ENCODE measurements at regions not wholly inside any gene's neighbourhood (a gene's known extent, or its start where the extent isn't known, plus 50 kb on each side); places are given as distances from the start of the nearest gene placed in this dataset.

- DNase-seq = no peak
- Mint-ChIP-seq H3K4me1 (no peaks in the 10 kb centered on the region), H3K36me3 (ENCODE audit: low read depth) (no peaks in the 10 kb centered on the region), H3K27ac (no peak overlapping the region), H3K9me3 (ENCODE audit: low read depth) (no peaks in the 10 kb centered on the region), H3K27me3 (peaks cover 10% of the 10 kb centered on the region), H3K4me3 (no peak overlapping the region)
- no peak for ATAC-seq
- intact Hi-C loops (cut with DNase I, micrococcal nuclease) = no loop called here
- CTCF ChIA-PET = no interaction called here
- POLR2A ChIA-PET = no interaction called here
These were observed 108.8 kb downstream of the SQOR start for GRCh38 chr15:45743426-45744235.

- Mint-ChIP-seq H3K4me3 (no peak overlapping the region), H3K36me3 (ENCODE audit: low read depth) (no peaks in the 10 kb centered on the region), H3K27me3 (peaks cover 15% of the 10 kb centered on the region), H3K9me3 (ENCODE audit: low read depth) (no peaks in the 10 kb centered on the region), H3K4me1 (no peaks in the 10 kb centered on the region), H3K27ac (no peak overlapping the region)
- ChIA-PET POLR2A (no interaction called here), CTCF (no interaction called here)
- intact Hi-C loops (cut with DNase I, micrococcal nuclease) = no loop called here
- ATAC-seq (no peak), DNase-seq (no peak)
These were observed 109.4 kb downstream of the SQOR start for GRCh38 chr15:45744236-45744589.

- no peaks in the 10 kb centered on the region for H3K36me3 Mint-ChIP-seq (ENCODE audit: low read depth)
- H3K4me3 Mint-ChIP-seq = no peak overlapping the region
- H3K9me3 Mint-ChIP-seq (ENCODE audit: low read depth) = no peaks in the 10 kb centered on the region
- CTCF ChIA-PET = interaction anchor here (0.8 kb wide), 1 partner anchor 45 kb away, joined by 4 read pairs; no protein-coding TSS in a partner anchor
- DNase-seq (no peak), ATAC-seq (no peak)
- H3K27ac Mint-ChIP-seq = no peak overlapping the region
- H3K27me3 Mint-ChIP-seq = peaks cover 16% of the 10 kb centered on the region
- POLR2A ChIA-PET = no interaction called here
- intact Hi-C loops (cut with DNase I, micrococcal nuclease) = no loop called here
- no peaks in the 10 kb centered on the region for H3K4me1 Mint-ChIP-seq
These were observed 112.6 kb downstream of the SQOR start for GRCh38 chr15:45747426-45747825.

- Mint-ChIP-seq H3K4me1 (no peaks in the 10 kb centered on the region), H3K27me3 (peaks cover 17% of the 10 kb centered on the region), H3K27ac (no peak overlapping the region), H3K36me3 (ENCODE audit: low read depth) (no peaks in the 10 kb centered on the region), H3K4me3 (no peak overlapping the region), H3K9me3 (ENCODE audit: low read depth) (no peaks in the 10 kb centered on the region)
- no peak for DNase-seq
- ChIA-PET POLR2A (no interaction called here), CTCF (no interaction called here)
- no peak for ATAC-seq
- intact Hi-C loops (cut with DNase I, micrococcal nuclease) = no loop called here
These were observed 116.8 kb downstream of the SQOR start for GRCh38 chr15:45751629-45752028.

GRCh38 chr15:45759936-45760335 is 125.1 kb downstream of the SQOR start:
- ChIA-PET POLR2A (no interaction called here), CTCF (interaction anchor here (1.0 kb wide), 1 partner anchor 36 kb away, joined by 3 read pairs; no protein-coding TSS in a partner anchor)
- no peak overlapping the region for H3K27ac Mint-ChIP-seq
- DNase-seq = no peak
- peaks cover 34% of the 10 kb centered on the region for H3K27me3 Mint-ChIP-seq
- intact Hi-C loops (cut with DNase I, micrococcal nuclease) = no loop called here
- H3K4me1 Mint-ChIP-seq = no peaks in the 10 kb centered on the region
- H3K9me3 Mint-ChIP-seq (ENCODE audit: low read depth) = no peaks in the 10 kb centered on the region
- no peaks in the 10 kb centered on the region for H3K36me3 Mint-ChIP-seq (ENCODE audit: low read depth)
- no peak overlapping the region for H3K4me3 Mint-ChIP-seq
- no peak for ATAC-seq

- ChIA-PET CTCF (no interaction called here), POLR2A (no interaction called here)
- no peaks in the 10 kb centered on the region for H3K36me3 Mint-ChIP-seq (ENCODE audit: low read depth)
- H3K4me1 Mint-ChIP-seq = no peaks in the 10 kb centered on the region
- ATAC-seq (no peak), DNase-seq (no peak)
- peaks cover 23% of the 10 kb centered on the region for H3K27me3 Mint-ChIP-seq
- no peak overlapping the region for H3K4me3 Mint-ChIP-seq
- intact Hi-C loops (cut with DNase I, micrococcal nuclease) = no loop called here
- H3K9me3 Mint-ChIP-seq (ENCODE audit: low read depth) = no peaks in the 10 kb centered on the region
- H3K27ac Mint-ChIP-seq = no peak overlapping the region
These were observed 127.9 kb downstream of the SQOR start for GRCh38 chr15:45762726-45763125.

- Mint-ChIP-seq H3K27ac (no peak overlapping the region), H3K4me3 (no peak overlapping the region), H3K9me3 (ENCODE audit: low read depth) (no peaks in the 10 kb centered on the region), H3K27me3 (peaks cover 23% of the 10 kb centered on the region), H3K4me1 (no peaks in the 10 kb centered on the region), H3K36me3 (ENCODE audit: low read depth) (no peaks in the 10 kb centered on the region)
- no peak for ATAC-seq
- DNase-seq = no peak
- intact Hi-C loops (cut with DNase I, micrococcal nuclease) = no loop called here
- ChIA-PET POLR2A (no interaction called here), CTCF (no interaction called here)
These were observed 128.5 kb downstream of the SQOR start for GRCh38 chr15:45763170-45763869.

- ChIA-PET CTCF (no interaction called here), POLR2A (no interaction called here)
- H3K9me3 Mint-ChIP-seq (ENCODE audit: low read depth) = no peaks in the 10 kb centered on the region
- H3K27ac Mint-ChIP-seq = no peak overlapping the region
- H3K4me3 Mint-ChIP-seq = no peak overlapping the region
- no peaks in the 10 kb centered on the region for H3K4me1 Mint-ChIP-seq
- peaks cover 4% of the 10 kb centered on the region for H3K27me3 Mint-ChIP-seq
- no peak for DNase-seq
- intact Hi-C loops (cut with DNase I, micrococcal nuclease) = no loop called here
- no peak for ATAC-seq
- H3K36me3 Mint-ChIP-seq (ENCODE audit: low read depth) = no peaks in the 10 kb centered on the region
These were observed 138.3 kb downstream of the SQOR start for GRCh38 chr15:45773149-45773548.

GRCh38 chr15:45776772-45777171 is 141.9 kb downstream of the SQOR start:
- Mint-ChIP-seq H3K36me3 (ENCODE audit: low read depth) (no peaks in the 10 kb centered on the region), H3K4me3 (no peak overlapping the region), H3K4me1 (no peaks in the 10 kb centered on the region), H3K9me3 (ENCODE audit: low read depth) (no peaks in the 10 kb centered on the region), H3K27me3 (peaks cover 4% of the 10 kb centered on the region), H3K27ac (no peak overlapping the region)
- intact Hi-C loops (cut with DNase I, micrococcal nuclease) = no loop called here
- ATAC-seq (no peak), DNase-seq (no peak)
- ChIA-PET CTCF (no interaction called here), POLR2A (no interaction called here)

- no peak overlapping the region for H3K4me3 Mint-ChIP-seq
- no peaks in the 10 kb centered on the region for H3K36me3 Mint-ChIP-seq (ENCODE audit: low read depth)
- no peak for ATAC-seq
- H3K27me3 Mint-ChIP-seq = peaks cover 6% of the 10 kb centered on the region
- DNase-seq = no peak
- no peaks in the 10 kb centered on the region for H3K4me1 Mint-ChIP-seq
- intact Hi-C loops (cut with DNase I, micrococcal nuclease) = no loop called here
- H3K9me3 Mint-ChIP-seq (ENCODE audit: low read depth) = no peaks in the 10 kb centered on the region
- ChIA-PET CTCF (interaction anchor here (0.6 to 1.8 kb wide), 4 partner anchors 10 to 312 kb away, joined by 3 to 7 read pairs (median 3); no protein-coding TSS in a partner anchor), POLR2A (no interaction called here)
- H3K27ac Mint-ChIP-seq = no peak overlapping the region
These were observed 143.0 kb downstream of the SQOR start for GRCh38 chr15:45777781-45778180.

- no peaks in the 10 kb centered on the region for H3K36me3 Mint-ChIP-seq (ENCODE audit: low read depth)
- ATAC-seq (no peak), DNase-seq (no peak)
- no peak overlapping the region for H3K4me3 Mint-ChIP-seq
- ChIA-PET CTCF (no interaction called here), POLR2A (no interaction called here)
- no peaks in the 10 kb centered on the region for H3K4me1 Mint-ChIP-seq
- no peaks in the 10 kb centered on the region for H3K9me3 Mint-ChIP-seq (ENCODE audit: low read depth)
- no peak overlapping the region for H3K27ac Mint-ChIP-seq
- intact Hi-C loops (cut with DNase I, micrococcal nuclease) = no loop called here
- peaks cover 7% of the 10 kb centered on the region for H3K27me3 Mint-ChIP-seq
These were observed 145.5 kb downstream of the SQOR start for GRCh38 chr15:45780352-45780751.

GRCh38 chr15:45784656-45785055 is 149.8 kb downstream of the SQOR start:
- Mint-ChIP-seq H3K27ac (no peak overlapping the region), H3K4me3 (no peak overlapping the region), H3K9me3 (ENCODE audit: low read depth) (no peaks in the 10 kb centered on the region), H3K4me1 (no peaks in the 10 kb centered on the region), H3K36me3 (ENCODE audit: low read depth) (no peaks in the 10 kb centered on the region), H3K27me3 (peaks cover 3% of the 10 kb centered on the region)
- no peak for ATAC-seq
- CTCF ChIA-PET = interaction anchor here (1.0 kb wide), 1 partner anchor 28 kb away, joined by 4 read pairs; no protein-coding TSS in a partner anchor
- POLR2A ChIA-PET = no interaction called here
- no peak for DNase-seq
- intact Hi-C loops (cut with DNase I, micrococcal nuclease) = no loop called here

Measured in activated CD4-positive, alpha-beta T cell treated with anti-CD3 and anti-CD28 coated beads for 36 hours (primary cell).